ENCODE measurements at regions not wholly inside any gene's neighbourhood (a gene's known extent, or its start where the extent isn't known, plus 50 kb on each side); places are given as distances from the start of the nearest gene placed in this dataset.

- no peak overlapping the region for H3K4me3 ChIP-seq (ENCODE audit: low read depth, low read length)
- DNase-seq (ENCODE audit: low read depth, low spot score), result no peak
- ChIA-PET POLR2A (no interaction called here), CTCF (no interaction called here)
- TF ChIP-seq, protein P1, sequence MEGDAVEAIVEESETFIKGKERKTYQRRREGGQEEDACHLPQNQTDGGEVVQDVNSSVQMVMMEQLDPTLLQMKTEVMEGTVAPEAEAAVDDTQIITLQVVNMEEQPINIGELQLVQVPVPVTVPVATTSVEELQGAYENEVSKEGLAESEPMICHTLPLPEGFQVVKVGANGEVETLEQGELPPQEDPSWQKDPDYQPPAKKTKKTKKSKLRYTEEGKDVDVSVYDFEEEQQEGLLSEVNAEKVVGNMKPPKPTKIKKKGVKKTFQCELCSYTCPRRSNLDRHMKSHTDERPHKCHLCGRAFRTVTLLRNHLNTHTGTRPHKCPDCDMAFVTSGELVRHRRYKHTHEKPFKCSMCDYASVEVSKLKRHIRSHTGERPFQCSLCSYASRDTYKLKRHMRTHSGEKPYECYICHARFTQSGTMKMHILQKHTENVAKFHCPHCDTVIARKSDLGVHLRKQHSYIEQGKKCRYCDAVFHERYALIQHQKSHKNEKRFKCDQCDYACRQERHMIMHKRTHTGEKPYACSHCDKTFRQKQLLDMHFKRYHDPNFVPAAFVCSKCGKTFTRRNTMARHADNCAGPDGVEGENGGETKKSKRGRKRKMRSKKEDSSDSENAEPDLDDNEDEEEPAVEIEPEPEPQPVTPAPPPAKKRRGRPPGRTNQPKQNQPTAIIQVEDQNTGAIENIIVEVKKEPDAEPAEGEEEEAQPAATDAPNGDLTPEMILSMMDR (IDR thresholded peaks at IDR 0.05; ENCODE audit: insufficient read depth, low read length, missing control alignments), result no peak
These were observed 300.1 kb downstream of the ADGB start for GRCh38 chr6:146898888-146899227.

- ChIA-PET POLR2A (no interaction called here), CTCF (interaction anchor here (0.8 to 3.7 kb wide), 20 partner anchors 9 to 480 kb away, joined by 3 to 38 read pairs (median 4); no protein-coding TSS in a partner anchor)
- no peak overlapping the region for H3K4me3 ChIP-seq (ENCODE audit: low read depth, low read length)
- TF ChIP-seq, protein P1 (IDR thresholded peaks at IDR 0.05; ENCODE audit: insufficient read depth, low read length, missing control alignments), result peak; percentile 16
- DNase-seq (ENCODE audit: low read depth, low spot score), result no peak
These were observed 302.0 kb upstream of the STXBP5 start for GRCh38 chr6:146901940-146902816.

- CTCF ChIA-PET, result interaction anchor here (0.9 to 3.7 kb wide), 18 partner anchors 9 to 479 kb away, joined by 3 to 38 read pairs (median 4); no protein-coding TSS in a partner anchor
- TF ChIP-seq, protein P1 (IDR thresholded peaks at IDR 0.05; ENCODE audit: insufficient read depth, low read length, missing control alignments), result no peak
These were observed 301.4 kb upstream of the STXBP5 start for GRCh38 chr6:146902846-146903245.

DNA sequence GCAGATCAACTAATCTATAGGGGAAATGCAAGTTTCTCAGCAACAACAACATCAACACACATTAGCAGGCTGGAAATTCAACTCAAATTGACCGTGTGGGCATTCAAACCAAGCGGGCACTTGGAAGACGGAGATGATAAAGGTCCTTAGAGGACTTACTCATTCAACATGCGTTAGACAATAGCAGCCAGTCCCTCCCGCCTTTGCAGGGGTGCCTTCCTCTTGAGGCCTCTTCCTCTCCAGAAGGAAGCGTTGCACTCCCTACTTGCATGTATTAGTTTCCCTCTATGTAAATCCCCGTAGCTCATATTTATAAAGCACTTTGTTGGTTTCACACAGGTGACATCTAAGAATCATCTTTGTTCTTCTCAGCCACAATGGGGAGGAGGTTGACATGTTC is 300.8 kb upstream of the STXBP5 start:
- POLR2A ChIA-PET, result no interaction called here
- DNase-seq (ENCODE audit: low read depth, low spot score), result no peak
- CTCF ChIA-PET, result interaction anchor here (1.0 to 3.7 kb wide), 6 partner anchors 9 to 479 kb away, joined by 3 to 38 read pairs (median 6); no protein-coding TSS in a partner anchor

More at GRCh38 chr6:146902846-146903245, 301.4 kb upstream of the STXBP5 start:
- no peak overlapping the region for H3K4me3 ChIP-seq (ENCODE audit: low read depth, low read length)
- POLR2A ChIA-PET, result no interaction called here
- no peak for DNase-seq (ENCODE audit: low read depth, low spot score)

GRCh38 chr6:146904596-146904995 is 299.6 kb upstream of the STXBP5 start:
- POLR2A ChIA-PET, result no interaction called here

More for the DNA sequence above, 300.8 kb upstream of the STXBP5 start:
- TF ChIP-seq, protein P1 (IDR thresholded peaks at IDR 0.05; ENCODE audit: insufficient read depth, low read length, missing control alignments), result no peak
- no peak overlapping the region for H3K4me3 ChIP-seq (ENCODE audit: low read depth, low read length)

More at GRCh38 chr6:146904596-146904995, 299.6 kb upstream of the STXBP5 start:
- CTCF ChIA-PET, result interaction anchor here (0.7 to 3.7 kb wide), 10 partner anchors 10 to 1655 kb away, joined by 3 to 38 read pairs (median 3); no protein-coding TSS in a partner anchor
- TF ChIP-seq, protein P1 (IDR thresholded peaks at IDR 0.05; ENCODE audit: insufficient read depth, low read length, missing control alignments), result no peak
- H3K4me3 ChIP-seq (ENCODE audit: low read depth, low read length), result no peak overlapping the region
- DNase-seq (ENCODE audit: low read depth, low spot score), result no peak

Data from AG04449 (cell line).